Hepatocyte (in vitro differentiated cells): ENCODE measurements at regions not wholly inside any gene's neighbourhood (a gene's known extent, or its start where the extent isn't known, plus 50 kb on each side); places are given as distances from the start of the nearest gene placed in this dataset.

ENCODE experiments used
- EZH2 ChIP-seq: fragments of 200-600 bp; sonication (generic); IDR thresholded peaks from 2 replicates; pipeline ENCODE4 v1.6.1; 2016; ENCODE audit warnings: antibody characterized with exemption, mild to moderate bottlenecking, borderline replicate concordance
- EZH2phosphoT487 ChIP-seq: fragments of 200-600 bp; sonication (generic); IDR thresholded peaks from one replicate; pipeline ENCODE4 v1.6.1; 2018; ENCODE audit warnings: antibody characterized with exemption, mild to moderate bottlenecking, low read depth, moderate library complexity; ENCODE audit not compliant: unreplicated experiment, severe bottlenecking
- TF ChIP-seq, protein P1 (sequence below): fragments of 200-600 bp; sonication (generic); IDR thresholded peaks from 2 replicates; pipeline ENCODE4 v1.5.1; 2016; ENCODE audit warnings: antibody characterized with exemption, mild to moderate bottlenecking; ENCODE audit not compliant: poor library complexity

DNA sequence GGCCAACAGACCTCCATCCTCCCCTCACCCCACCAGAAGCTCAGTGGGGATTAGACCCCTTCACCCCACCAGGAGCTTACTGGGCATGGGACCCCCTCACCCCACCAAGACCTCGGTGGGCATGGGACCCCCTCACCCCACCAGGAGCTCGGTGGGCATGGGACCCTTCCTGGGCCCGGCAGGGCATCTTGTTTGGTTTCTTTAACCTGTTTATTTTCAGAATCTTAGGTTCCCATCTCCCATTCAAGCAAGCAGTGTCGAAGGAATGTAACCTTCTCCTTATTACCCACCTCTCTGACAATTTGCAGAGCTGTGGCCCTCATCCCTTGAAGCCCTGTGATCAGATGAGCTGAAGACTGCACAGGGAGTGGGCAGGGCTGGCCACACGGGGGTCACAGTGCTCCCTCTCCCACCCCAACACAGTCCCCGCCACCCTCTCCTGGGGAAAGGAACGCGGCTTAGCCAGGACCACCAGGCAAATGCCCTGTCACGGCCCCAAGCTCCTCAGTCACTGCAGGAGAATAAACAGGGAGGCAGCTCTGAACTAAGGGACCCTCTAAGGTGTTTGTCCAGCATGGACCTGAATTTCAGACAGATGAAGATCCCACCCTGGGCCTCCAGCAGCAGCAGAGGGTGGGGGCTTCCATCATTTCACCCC lies 330.0 kb downstream of the NPHP4 start:
- TF ChIP-seq, protein P1, sequence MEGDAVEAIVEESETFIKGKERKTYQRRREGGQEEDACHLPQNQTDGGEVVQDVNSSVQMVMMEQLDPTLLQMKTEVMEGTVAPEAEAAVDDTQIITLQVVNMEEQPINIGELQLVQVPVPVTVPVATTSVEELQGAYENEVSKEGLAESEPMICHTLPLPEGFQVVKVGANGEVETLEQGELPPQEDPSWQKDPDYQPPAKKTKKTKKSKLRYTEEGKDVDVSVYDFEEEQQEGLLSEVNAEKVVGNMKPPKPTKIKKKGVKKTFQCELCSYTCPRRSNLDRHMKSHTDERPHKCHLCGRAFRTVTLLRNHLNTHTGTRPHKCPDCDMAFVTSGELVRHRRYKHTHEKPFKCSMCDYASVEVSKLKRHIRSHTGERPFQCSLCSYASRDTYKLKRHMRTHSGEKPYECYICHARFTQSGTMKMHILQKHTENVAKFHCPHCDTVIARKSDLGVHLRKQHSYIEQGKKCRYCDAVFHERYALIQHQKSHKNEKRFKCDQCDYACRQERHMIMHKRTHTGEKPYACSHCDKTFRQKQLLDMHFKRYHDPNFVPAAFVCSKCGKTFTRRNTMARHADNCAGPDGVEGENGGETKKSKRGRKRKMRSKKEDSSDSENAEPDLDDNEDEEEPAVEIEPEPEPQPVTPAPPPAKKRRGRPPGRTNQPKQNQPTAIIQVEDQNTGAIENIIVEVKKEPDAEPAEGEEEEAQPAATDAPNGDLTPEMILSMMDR = no peak
- no peak for TF ChIP-seq EZH2phosphoT487
- TF ChIP-seq EZH2 = no peak
